GM19395 (cell line): ENCODE measurements at regions not wholly inside any gene's neighbourhood (a gene's known extent, or its start where the extent isn't known, plus 50 kb on each side); places are given as distances from the start of the nearest gene placed in this dataset.

Experiments
- ATAC-seq: cut with Tn5 transposase; IDR thresholded peaks from one replicate; pipeline ENCODE4 v1.9.1; 2021; ENCODE audit warnings: mild to moderate bottlenecking, moderate library complexity; ENCODE audit not compliant: unreplicated experiment

GRCh38 chr18:73966954-73967353 lies 180.7 kb downstream of the FBXO15 start:
- no peak for ATAC-seq

- no peak for ATAC-seq
Observed at GRCh38 chr18:73962256-73962655, 185.4 kb downstream of the FBXO15 start.

- no peak for ATAC-seq
Observed at GRCh38 chr18:73961804-73962203, 185.8 kb downstream of the FBXO15 start.

- no peak for ATAC-seq
Observed at GRCh38 chr18:73959352-73959751, 188.3 kb downstream of the FBXO15 start.

GRCh38 chr18:73954268-73954667 lies 193.4 kb downstream of the FBXO15 start:
- ATAC-seq: no peak

- ATAC-seq: no peak
Observed at GRCh38 chr18:73952296-73952946, 195.2 kb downstream of the FBXO15 start.

GRCh38 chr18:73950116-73950700 lies 197.4 kb downstream of the FBXO15 start:
- ATAC-seq: no peak

- ATAC-seq: no peak
Observed at GRCh38 chr18:73948497-73948896, 199.1 kb downstream of the FBXO15 start.

GRCh38 chr18:73948084-73948483 lies 199.6 kb downstream of the FBXO15 start:
- no peak for ATAC-seq

- no peak for ATAC-seq
Observed at GRCh38 chr18:73947180-73947921, 200.3 kb downstream of the FBXO15 start.

GRCh38 chr18:73945130-73945792 lies 202.4 kb downstream of the FBXO15 start:
- ATAC-seq: no peak

GRCh38 chr18:73944715-73945114 lies 202.9 kb downstream of the FBXO15 start:
- ATAC-seq: no peak

GRCh38 chr18:73943763-73944162 lies 203.9 kb downstream of the FBXO15 start:
- no peak for ATAC-seq

GRCh38 chr18:73942956-73943355 lies 204.7 kb downstream of the FBXO15 start:
- ATAC-seq: no peak

GRCh38 chr18:73942081-73942625 lies 205.5 kb downstream of the FBXO15 start:
- ATAC-seq: no peak

GRCh38 chr18:73940721-73941120 lies 206.9 kb downstream of the FBXO15 start:
- ATAC-seq: no peak

- ATAC-seq: no peak
Observed at GRCh38 chr18:73939391-73939790, 208.2 kb downstream of the FBXO15 start.

GRCh38 chr18:73933685-73934084 lies 213.9 kb downstream of the FBXO15 start:
- no peak for ATAC-seq

- no peak for ATAC-seq
Observed at GRCh38 chr18:73932976-73933375, 214.7 kb downstream of the FBXO15 start.

- no peak for ATAC-seq
Observed at GRCh38 chr18:73927496-73927895, 220.1 kb downstream of the FBXO15 start.

- ATAC-seq: no peak
Observed at GRCh38 chr18:73924836-73925235, 222.8 kb downstream of the FBXO15 start.
